Nephron (organoid): ENCODE measurements at regions not wholly inside any gene's neighbourhood (a gene's known extent, or its start where the extent isn't known, plus 50 kb on each side); places are given as distances from the start of the nearest gene placed in this dataset.
A peak's percentile ranks its signal among the peaks of the same experiment; 100 is the strongest.

Experiments
- H3K27ac Mint-ChIP-seq, 3 experiments: 2 replicates each; pipeline ENCODE4 v1.8.0; 2020; ENCODE audit warnings: mixed read lengths in 3 of 3, mild to moderate bottlenecking in 2 of 3, moderate library complexity in 1 of 3
- H3K27me3 Mint-ChIP-seq: 2 replicates; pipeline ENCODE4 v1.8.0; 2021; ENCODE audit warnings: low read depth, mild to moderate bottlenecking, moderate library complexity, mixed read lengths
- H3K36me3 Mint-ChIP-seq: 2 replicates; pipeline ENCODE4 v1.8.0; 2020; ENCODE audit warnings: low read depth, mixed read lengths
- H3K4me1 Mint-ChIP-seq: 2 replicates; pipeline ENCODE4 v1.8.0; 2020; ENCODE audit warnings: mixed read lengths
- H3K4me3 Mint-ChIP-seq, 3 experiments: 2 replicates each; pipeline ENCODE4 v1.8.0; 2020; ENCODE audit warnings: mild to moderate bottlenecking in 3 of 3, mixed read lengths in 3 of 3, moderate library complexity in 2 of 3
- H3K9me3 Mint-ChIP-seq: 2 replicates; pipeline ENCODE4 v1.8.0; 2020; ENCODE audit warnings: mixed read lengths
- CTCF ChIP-seq, 3 experiments: fragments of 200-600 bp; sonication (generic); IDR thresholded peaks; one replicate each; pipeline ENCODE4 v1.5.0; 2021; ENCODE audit warnings: antibody characterized with exemption in 3 of 3; ENCODE audit not compliant: unreplicated experiment in 3 of 3

GRCh38 chr16:65509172-65509571, 387.3 kb upstream of the CDH11 start:
- H3K27me3 Mint-ChIP-seq = peaks cover 3% of the 10 kb centered on the region
- H3K27ac Mint-ChIP-seq = no peak overlapping the region
- H3K9me3 Mint-ChIP-seq = no peaks in the 10 kb centered on the region
- H3K4me3 Mint-ChIP-seq = no peak overlapping the region
- TF ChIP-seq CTCF (IDR thresholded peaks at IDR 0.05; ENCODE audit: unreplicated experiment in 3 of 3) = no peak
- H3K36me3 Mint-ChIP-seq = no peaks in the 10 kb centered on the region
- H3K4me1 Mint-ChIP-seq = peaks cover 13% of the 10 kb centered on the region

GRCh38 chr16:65500919-65501318, 379.1 kb upstream of the CDH11 start:
- Mint-ChIP-seq H3K4me3 (no peak overlapping the region), H3K4me1 (peaks cover 23% of the 10 kb centered on the region)
- TF ChIP-seq CTCF (IDR thresholded peaks at IDR 0.05; ENCODE audit: unreplicated experiment in 3 of 3) = no peak

GRCh38 chr16:65500007-65500406, 378.1 kb upstream of the CDH11 start:
- Mint-ChIP-seq H3K36me3 (no peaks in the 10 kb centered on the region), H3K4me1 (peaks cover 32% of the 10 kb centered on the region), H3K4me3 (no peak overlapping the region), H3K27me3 (no peaks in the 10 kb centered on the region), H3K27ac (no peak overlapping the region), H3K9me3 (no peaks in the 10 kb centered on the region)
- no peak for TF ChIP-seq CTCF (IDR thresholded peaks at IDR 0.05; ENCODE audit: unreplicated experiment in 3 of 3)

More at GRCh38 chr16:65500919-65501318, 379.1 kb upstream of the CDH11 start:
- no peaks in the 10 kb centered on the region for H3K27me3 Mint-ChIP-seq
- peak overlapping the region in 1 of 3 experiments; percentile 0 for H3K27ac Mint-ChIP-seq
- H3K36me3 Mint-ChIP-seq = no peaks in the 10 kb centered on the region
- no peaks in the 10 kb centered on the region for H3K9me3 Mint-ChIP-seq

- Mint-ChIP-seq H3K27ac (no peak overlapping the region), H3K36me3 (no peaks in the 10 kb centered on the region), H3K27me3 (no peaks in the 10 kb centered on the region), H3K9me3 (no peaks in the 10 kb centered on the region), H3K4me3 (no peak overlapping the region), H3K4me1 (peaks cover 37% of the 10 kb centered on the region)
- TF ChIP-seq CTCF (IDR thresholded peaks at IDR 0.05; ENCODE audit: unreplicated experiment in 3 of 3) = no peak
Measured at GRCh38 chr16:65499566-65499965, 377.7 kb upstream of the CDH11 start.

GRCh38 chr16:65497571-65497970, 375.7 kb upstream of the CDH11 start:
- H3K27ac Mint-ChIP-seq = peak overlapping the region in 1 of 3 experiments; percentile 45
- no peaks in the 10 kb centered on the region for H3K27me3 Mint-ChIP-seq
- TF ChIP-seq CTCF (IDR thresholded peaks at IDR 0.05; ENCODE audit: unreplicated experiment in 3 of 3) = no peak

GRCh38 chr16:65495106-65495505, 373.2 kb upstream of the CDH11 start:
- peaks cover 3% of the 10 kb centered on the region for H3K9me3 Mint-ChIP-seq
- no peak for TF ChIP-seq CTCF (IDR thresholded peaks at IDR 0.05; ENCODE audit: unreplicated experiment in 3 of 3)
- peaks cover 61% of the 10 kb centered on the region for H3K4me1 Mint-ChIP-seq
- H3K36me3 Mint-ChIP-seq = no peaks in the 10 kb centered on the region
- H3K4me3 Mint-ChIP-seq = no peak overlapping the region
- no peaks in the 10 kb centered on the region for H3K27me3 Mint-ChIP-seq
- H3K27ac Mint-ChIP-seq = peak overlapping the region in 2 of 3 experiments; percentile 25 to 46

More at GRCh38 chr16:65497571-65497970, 375.7 kb upstream of the CDH11 start:
- Mint-ChIP-seq H3K4me1 (peaks cover 56% of the 10 kb centered on the region), H3K9me3 (peaks cover 3% of the 10 kb centered on the region), H3K36me3 (no peaks in the 10 kb centered on the region), H3K4me3 (no peak overlapping the region)
